ENCODE measurements at regions not wholly inside any gene's neighbourhood (a gene's known extent, or its start where the extent isn't known, plus 50 kb on each side); places are given as distances from the start of the nearest gene placed in this dataset.

- DNase-seq: no peak
Measured at GRCh38 chr10:6756716-6757115, 176.6 kb upstream of the PRKCQ start.

- DNase-seq: no peak
Measured at GRCh38 chr10:6755781-6756460, 175.8 kb upstream of the PRKCQ start.

- no peak for DNase-seq
Measured at GRCh38 chr10:6753644-6754043, 173.6 kb upstream of the PRKCQ start.

GRCh38 chr10:6751363-6751762, 171.3 kb upstream of the PRKCQ start:
- no peak for DNase-seq

GRCh38 chr10:6748981-6749635, 169.0 kb upstream of the PRKCQ start:
- DNase-seq: no peak

- DNase-seq: no peak
Measured at GRCh38 chr10:6748029-6748428, 168.0 kb upstream of the PRKCQ start.

- no peak for DNase-seq
Measured at GRCh38 chr10:6746782-6747181, 166.7 kb upstream of the PRKCQ start.

- no peak for DNase-seq
Measured at GRCh38 chr10:6743291-6743849, 163.3 kb upstream of the PRKCQ start.

GRCh38 chr10:6741541-6741941, 161.5 kb upstream of the PRKCQ start:
- DNase-seq: no peak

- no peak for DNase-seq
Measured at GRCh38 chr10:6739530-6740174, 159.6 kb upstream of the PRKCQ start.

- no peak for DNase-seq
Measured at GRCh38 chr10:6738112-6738768, 158.2 kb upstream of the PRKCQ start.

GRCh38 chr10:6737758-6738111, 157.7 kb upstream of the PRKCQ start:
- DNase-seq: no peak

GRCh38 chr10:6737080-6737641, 157.1 kb upstream of the PRKCQ start:
- no peak for DNase-seq

- no peak for DNase-seq
Measured at GRCh38 chr10:6734286-6734685, 154.2 kb upstream of the PRKCQ start.

GRCh38 chr10:6729861-6730344, 149.8 kb upstream of the PRKCQ start:
- no peak for DNase-seq

- no peak for DNase-seq
Measured at GRCh38 chr10:6729071-6729774, 149.1 kb upstream of the PRKCQ start.

GRCh38 chr10:6726924-6727323, 146.8 kb upstream of the PRKCQ start:
- no peak for DNase-seq

- no peak for DNase-seq
Measured at GRCh38 chr10:6722616-6723004, 142.5 kb upstream of the PRKCQ start.

GRCh38 chr10:6721964-6722615, 142.0 kb upstream of the PRKCQ start:
- no peak for DNase-seq

- DNase-seq: no peak
Measured at GRCh38 chr10:6721480-6721879, 141.4 kb upstream of the PRKCQ start.

- DNase-seq: no peak
Measured at GRCh38 chr10:6719561-6719960, 139.5 kb upstream of the PRKCQ start.

GRCh38 chr10:6718550-6718949, 138.5 kb upstream of the PRKCQ start:
- DNase-seq: no peak
